Adrenal gland (tissue), 5 donors: ENCODE measurements at regions not wholly inside any gene's neighbourhood (a gene's known extent, or its start where the extent isn't known, plus 50 kb on each side); places are given as distances from the start of the nearest gene placed in this dataset.

Experiments
- CTCF ChIP-seq, 6 experiments: fragments of 450-650 bp in 4 of 6; fragments of 200-600 bp in 2 of 6; sonication (generic) in 1 of 6; IDR thresholded peaks; 1 replicate in 5 of 6; 2 replicates in 1 of 6; pipeline versions ENCODE4 v1.5.1 to v1.8.0; 2016 to 2021; ENCODE audit warnings: antibody characterized with exemption in 6 of 6, mild to moderate bottlenecking in 2 of 6, moderate library complexity in 1 of 6
- POLR2A ChIP-seq, 2 donors: fragments of 450-650 bp; IDR thresholded peaks; one replicate each; pipeline ENCODE4 v1.6.1; 2017; ENCODE audit warnings: antibody characterized with exemption in 2 of 2, mild to moderate bottlenecking in 2 of 2, moderate library complexity in 1 of 2
- donor health status: DM: no; HTN: no; CAD: no.

- TF ChIP-seq CTCF (IDR thresholded peaks at IDR 0.05) (no peak), POLR2A (IDR thresholded peaks at IDR 0.05) (no peak)
Measured at GRCh38 chr11:36974771-36975170, 376.7 kb upstream of the RAG2 start.
